ENCODE measurements at regions not wholly inside any gene's neighbourhood (a gene's known extent, or its start where the extent isn't known, plus 50 kb on each side); places are given as distances from the start of the nearest gene placed in this dataset.

- TF ChIP-seq CTCF (IDR thresholded peaks at IDR 0.05; ENCODE audit: poor library complexity) (no peak), EZH2phosphoT487 (IDR thresholded peaks at IDR 0.05; ENCODE audit: low read depth, severe bottlenecking, unreplicated experiment) (no peak)
Measured at GRCh38 chr2:207357216-207357615, 172.5 kb upstream of the CREB1 start.
